Inflammatory macrophage (primary cell): ENCODE measurements at regions not wholly inside any gene's neighbourhood (a gene's known extent, or its start where the extent isn't known, plus 50 kb on each side); places are given as distances from the start of the nearest gene placed in this dataset.
"Not testable (repeated sequence)": the region's sequence is repeated elsewhere in the genome, so short reads cannot be mapped to it uniquely, and the experiment has no call there.

Experiments
- DNase-seq, 2 donors: peaks; one replicate each; pipeline ENCODE4 v3.0.0-alpha.2; 2020 to 2022

DNA sequence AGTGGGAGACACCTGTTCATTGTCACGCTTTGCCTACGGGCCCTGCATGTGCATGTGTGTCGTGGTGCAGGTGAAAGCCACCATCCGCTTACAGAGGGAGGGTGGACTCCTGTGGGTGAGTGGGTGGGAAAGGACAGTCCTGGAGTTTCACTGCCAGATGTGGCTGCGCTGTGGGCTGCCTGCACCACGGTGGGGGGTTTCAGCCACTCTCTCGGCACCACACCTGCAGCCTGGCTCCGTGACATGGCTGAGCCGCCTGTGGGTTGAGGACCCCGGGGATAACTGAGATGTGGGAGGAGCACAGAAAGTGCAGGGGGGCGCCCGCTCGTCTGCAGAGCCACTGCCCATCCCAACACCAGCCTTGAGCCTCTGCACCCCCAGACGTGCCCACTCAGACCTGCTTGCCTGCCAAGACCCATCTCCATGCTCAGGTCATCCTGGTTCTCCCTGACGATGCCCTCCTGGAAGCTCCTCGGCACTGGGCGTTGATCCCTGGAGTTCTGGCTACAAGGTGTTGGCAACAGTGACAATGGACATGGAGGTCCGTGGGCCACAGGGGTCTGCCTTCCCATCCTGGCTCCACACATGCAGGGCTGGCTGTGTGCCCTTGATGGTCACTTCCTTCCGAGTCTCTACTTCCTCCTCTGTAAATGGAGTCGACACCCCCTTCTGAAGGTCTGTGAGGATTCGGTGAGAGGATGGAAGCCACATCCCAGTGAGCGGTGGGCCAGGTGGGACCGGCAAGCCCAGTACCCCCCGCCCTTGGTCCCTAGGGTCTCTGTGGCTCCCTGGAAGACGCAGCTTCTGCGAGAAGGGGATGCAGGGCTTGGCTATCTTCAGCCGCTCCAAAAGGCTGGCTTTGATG, 1007.0 kb downstream of the BRD1 start:
- no peak for DNase-seq

DNA sequence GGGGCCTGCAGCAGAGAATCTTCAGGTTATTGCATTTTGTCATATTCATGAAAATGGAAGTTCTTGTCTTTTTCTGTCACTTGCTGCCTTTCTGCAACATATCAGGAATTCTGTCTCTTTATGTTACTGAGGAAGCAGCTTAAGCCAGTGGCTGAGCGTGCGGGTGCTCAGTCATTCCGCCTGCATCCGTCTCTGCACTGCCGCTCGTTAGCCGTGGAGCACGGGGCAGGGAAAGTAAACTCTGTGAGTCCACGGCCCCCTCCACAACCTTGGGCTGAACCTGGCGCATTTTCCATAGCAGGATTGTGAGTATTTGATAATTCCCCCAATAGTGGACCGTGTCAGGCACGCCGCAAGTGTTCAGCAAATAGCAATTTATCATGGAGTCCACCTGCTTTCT, 1007.7 kb downstream of the BRD1 start:
- no peak for DNase-seq

DNA sequence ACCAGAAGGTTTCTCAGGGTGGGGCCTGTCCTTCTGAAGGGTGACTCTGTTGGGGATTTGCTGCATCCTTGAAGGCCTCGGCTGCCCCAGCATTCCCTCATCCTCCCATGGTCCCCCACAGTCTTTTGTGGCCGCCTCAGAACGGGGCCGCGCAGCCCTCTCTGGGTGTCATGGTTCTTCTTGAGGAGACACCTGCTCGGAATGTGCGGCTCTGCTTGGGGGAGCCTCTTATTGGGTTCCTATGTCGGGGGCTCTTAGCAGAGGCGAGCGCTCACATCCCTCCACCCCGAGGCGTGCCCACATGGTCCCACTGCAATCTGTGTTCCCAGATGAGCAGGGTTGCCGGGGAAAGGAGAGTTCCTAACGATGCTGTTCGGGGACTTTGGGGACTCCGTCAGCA, 1008.4 kb downstream of the BRD1 start:
- no peak for DNase-seq

DNA sequence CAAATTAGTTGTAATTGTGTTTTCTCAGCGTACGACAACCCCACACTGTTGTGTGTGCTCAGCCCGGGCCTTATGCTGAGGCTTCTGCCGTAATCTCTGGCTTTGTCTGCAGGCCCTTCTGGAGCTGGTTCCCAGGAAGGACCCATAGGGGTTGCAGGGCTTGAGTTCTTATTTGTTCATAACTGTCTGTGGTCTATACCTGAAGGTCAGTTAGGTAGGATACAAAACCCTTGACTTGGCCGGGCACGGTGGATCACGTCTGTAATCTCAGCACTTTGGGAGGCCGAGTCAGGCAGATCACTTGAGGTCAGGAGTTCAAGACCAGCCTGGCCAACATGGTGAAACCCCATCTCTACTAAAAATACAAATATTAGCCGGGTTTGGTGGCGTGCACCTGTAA, 1010.2 kb downstream of the BRD1 start:
- not testable (repeated sequence) for DNase-seq

DNA sequence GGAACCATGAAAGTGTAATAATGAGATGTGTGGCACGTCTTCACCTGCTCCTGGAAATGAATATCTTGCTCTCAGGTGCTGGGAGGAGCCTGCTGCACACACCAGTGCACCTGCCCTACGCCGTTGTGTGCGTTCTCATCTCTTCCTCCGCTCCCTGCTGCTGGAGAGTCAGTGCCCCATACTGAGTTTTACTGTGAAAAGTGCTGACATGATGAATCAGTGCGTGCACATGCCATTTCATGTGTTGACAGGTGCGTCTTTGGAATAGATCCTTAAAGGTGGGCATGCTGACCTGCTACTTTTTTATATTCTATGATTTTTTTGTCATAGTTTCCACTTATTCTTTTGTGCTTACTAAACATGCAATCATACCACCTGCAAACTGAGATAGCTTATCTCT, 1015.8 kb downstream of the BRD1 start:
- DNase-seq: no peak

DNA sequence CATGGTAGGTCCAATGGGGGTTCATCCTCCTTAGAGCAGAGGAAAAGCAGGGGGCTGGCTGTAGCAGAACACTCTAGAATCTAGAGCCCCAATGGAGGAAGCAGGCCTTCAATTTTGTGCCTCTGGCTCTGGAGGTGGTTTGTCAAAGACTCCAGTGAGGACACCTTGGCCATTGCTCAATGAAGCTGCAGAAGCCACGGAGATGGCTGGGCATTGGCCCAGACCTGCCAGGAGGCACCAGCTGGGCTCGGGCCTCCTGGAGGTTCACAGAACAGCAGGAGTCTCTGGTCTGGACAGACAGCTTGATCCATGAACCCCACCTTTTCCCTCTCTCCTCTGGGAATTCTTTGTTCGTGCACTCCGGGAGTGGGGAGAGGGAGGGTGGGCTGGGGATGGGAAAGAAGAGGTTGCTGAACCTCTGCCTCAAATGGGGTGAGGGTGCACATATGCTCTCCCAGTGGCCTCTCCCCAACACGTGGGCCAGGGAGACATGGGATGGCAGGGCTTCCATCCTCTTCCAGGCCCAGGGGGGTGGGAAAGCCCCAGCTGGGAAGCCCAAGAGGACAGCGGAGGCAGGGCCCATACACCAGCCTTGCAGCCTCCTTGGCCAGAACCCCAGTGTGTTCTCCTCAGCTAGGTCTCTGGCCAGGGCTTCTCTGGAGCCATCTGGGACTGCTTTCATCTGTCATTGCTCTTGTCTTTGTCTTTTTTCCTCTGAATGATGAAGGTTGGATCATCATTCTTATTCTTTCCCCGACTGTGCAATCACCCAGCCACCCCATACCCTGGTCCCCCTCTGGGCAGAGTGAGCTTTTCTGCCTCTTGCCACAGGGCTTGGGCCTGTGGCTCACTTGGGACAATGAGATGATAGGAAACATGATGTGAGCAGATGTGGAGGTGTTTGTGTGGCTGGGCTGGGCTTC, 1019.4 kb downstream of the BRD1 start:
- no peak for DNase-seq

DNA sequence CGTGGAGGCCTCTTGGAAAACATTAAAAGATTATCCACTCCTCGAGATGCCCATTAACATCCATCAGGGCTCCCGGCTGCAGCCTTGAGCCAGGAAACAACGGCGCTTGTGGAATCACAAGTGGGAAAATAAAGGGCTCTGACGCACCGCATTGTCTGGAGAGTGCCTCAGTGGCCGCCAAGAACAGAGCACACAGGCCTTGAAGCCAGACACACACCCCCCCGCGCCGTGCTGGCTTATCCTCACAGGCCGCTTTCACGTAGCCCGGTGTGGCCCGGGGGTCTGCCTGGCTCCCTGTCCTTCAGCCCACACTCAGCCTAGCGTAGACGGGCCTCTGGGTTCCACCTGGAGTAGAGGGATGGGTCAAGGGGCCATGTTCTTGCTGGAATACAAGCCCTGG, 1020.5 kb downstream of the BRD1 start:
- DNase-seq: no peak

DNA sequence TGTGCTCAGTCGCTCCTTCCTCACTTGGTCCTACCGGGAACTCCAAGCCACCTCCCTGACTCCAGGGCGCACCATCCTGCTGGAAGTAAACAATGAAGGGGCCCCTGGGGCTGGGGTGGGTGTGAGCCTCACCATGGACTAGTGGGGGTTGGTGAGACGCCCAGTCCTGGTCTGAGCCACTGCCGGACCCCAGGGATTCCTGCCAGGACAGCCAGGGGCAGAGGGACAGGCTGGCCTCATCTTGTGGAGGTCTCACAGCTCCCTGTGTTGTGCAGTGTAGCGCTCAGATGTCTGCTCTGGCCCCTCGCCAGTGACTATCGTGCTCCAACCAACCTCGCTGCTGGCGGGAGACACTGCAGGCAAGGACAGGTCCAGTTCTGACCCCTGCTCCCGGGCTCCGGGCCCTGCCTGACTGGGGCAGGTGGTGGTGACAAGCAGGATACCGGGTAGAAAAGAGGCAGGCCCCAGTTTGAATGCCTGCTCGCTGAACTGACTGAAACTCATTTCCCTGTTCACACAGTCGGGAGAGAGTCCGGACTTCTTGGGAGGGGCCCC, 1021.4 kb downstream of the BRD1 start:
- no peak for DNase-seq

DNA sequence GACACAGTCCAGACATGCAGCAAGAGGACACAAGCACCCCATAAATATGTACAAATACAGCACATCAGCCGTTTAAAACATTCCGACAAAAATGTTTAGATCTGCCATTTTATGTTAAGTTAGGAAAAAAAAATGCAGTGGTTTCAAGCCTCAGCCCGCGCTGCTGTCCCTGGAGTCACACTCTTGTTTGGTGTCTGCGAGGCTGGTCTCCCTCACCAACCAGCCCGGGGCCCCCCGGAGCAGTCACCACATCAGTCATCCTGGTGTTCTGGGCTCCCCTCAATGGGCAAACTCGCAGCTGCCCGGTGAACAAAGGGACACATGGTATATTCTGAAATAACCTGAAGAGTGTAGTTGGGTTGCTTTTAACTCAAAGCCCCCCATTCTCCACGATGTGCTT, 1022.2 kb downstream of the BRD1 start:
- no peak for DNase-seq

DNA sequence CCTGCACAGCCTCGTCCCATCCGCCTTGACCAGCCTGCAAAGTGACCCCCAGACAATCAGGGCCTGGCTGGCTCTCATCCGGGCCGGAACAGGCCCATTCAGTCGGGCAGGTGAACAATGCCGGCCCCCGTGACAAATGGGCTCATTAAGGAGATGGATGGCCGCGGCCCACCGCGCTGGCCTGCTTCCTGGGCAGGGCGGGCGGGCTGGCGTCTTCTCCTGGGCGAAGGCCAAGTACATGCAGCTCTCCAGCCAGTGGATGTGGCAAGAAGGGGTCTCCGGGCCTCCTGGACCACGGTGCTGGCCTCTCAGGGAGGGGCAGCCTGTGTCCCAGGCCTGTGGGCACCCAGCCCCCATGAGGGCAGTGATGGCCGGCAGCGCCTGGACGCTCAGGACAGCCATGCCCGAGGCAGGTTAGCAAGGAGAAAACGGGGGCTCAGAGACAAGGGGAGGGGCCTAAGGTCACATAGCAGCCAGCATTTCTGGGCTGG, 1022.8 kb downstream of the BRD1 start:
- DNase-seq: no peak

DNA sequence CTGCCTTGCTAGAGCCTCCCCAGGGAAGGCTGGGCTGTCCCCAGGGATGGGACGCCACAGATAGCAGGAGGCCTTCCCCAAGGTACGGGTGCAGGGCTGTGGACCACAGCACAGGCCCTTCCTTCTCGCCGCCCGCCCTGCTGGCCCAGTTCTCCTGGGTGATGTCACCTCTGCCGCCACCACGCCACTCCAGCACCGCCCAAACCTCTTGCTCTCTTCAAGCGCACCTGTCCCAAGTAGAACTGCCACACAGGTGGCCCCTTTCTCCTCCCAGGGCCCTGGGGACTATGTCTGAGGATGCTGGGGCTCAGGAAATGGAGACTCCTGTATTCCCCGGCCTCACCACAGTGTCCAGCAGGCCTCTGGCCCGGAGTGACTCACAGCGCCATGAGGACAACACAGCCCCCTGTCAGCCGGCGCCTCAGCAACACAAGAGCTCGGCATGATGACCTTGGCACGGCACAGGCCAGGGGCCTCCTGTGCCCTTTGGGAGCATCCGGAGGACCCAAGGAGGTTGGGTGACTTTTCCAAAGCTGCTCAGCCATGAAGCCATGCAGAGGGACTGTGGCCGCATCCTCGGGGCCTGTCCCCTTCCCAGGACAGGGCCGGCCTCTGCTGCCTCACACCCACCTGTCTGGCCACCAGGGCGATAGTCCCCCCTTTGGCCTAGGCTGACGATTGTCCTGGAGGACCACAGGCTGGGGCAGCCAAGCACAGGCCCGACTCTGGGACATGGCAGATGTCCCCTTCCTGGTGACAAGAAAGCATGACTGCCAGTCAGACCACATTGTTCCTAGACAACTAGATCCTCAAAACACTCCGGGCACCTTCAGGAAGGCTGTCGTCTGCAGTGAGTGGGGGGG, 1023.5 kb downstream of the BRD1 start:
- no peak for DNase-seq

DNA sequence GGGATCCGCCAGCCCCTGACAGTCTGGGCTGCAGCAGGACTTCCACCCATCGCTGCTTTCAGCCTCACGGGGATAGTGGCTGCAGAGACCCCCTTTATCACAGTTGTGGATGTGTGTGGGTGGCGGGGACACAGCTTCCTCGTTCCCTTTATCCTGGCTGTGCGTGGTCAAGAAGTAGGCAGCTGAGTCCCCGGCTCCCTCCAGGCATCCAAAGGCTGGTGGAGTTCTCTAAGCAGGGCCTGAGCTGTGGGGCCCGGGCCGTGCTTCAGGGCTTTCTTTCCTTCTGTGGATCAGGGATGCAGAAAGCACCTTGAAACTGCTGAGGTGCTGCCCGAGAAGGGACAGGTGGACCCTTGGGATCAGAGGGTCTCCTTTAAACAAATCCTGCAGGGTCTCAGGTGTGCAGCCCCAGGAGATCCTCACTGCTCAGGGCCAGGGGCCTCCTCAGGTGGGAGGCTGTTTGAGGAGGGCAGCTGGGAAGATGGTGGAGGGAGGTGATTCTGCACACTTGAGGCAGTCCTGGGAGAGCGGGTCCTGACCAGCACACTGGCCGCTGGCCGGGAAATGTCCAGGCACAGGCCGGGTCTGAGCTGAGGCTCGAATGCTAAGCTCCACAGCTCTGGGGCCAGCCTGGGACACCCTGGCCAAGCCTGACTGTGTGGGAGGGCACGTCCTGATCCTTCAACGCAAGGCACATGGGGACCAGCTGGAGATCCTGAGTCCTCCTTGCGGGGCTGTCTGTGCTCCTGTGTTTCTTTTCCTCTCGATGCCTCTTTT, 1024.3 kb downstream of the BRD1 start:
- DNase-seq: no peak

DNA sequence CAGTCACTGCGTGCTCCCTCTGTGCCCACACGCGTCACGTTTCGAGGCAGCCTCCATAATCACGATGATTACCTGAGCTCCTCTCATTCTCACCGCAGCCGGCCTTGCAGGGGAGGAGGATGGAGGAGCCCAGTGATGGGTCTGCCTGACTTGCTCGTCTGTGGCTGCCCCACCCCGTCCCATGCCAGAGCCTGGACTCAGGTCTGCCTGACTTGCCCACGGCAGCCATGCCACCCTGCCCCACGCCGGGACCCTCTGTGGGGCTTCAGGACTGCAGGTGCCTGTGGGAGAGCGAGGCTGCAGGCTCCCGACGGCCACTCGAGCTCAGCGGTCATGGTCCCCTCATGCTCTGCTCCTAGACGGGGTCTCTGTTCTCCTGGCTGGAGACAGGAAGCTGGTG, 1025.1 kb downstream of the BRD1 start:
- no peak for DNase-seq

DNA sequence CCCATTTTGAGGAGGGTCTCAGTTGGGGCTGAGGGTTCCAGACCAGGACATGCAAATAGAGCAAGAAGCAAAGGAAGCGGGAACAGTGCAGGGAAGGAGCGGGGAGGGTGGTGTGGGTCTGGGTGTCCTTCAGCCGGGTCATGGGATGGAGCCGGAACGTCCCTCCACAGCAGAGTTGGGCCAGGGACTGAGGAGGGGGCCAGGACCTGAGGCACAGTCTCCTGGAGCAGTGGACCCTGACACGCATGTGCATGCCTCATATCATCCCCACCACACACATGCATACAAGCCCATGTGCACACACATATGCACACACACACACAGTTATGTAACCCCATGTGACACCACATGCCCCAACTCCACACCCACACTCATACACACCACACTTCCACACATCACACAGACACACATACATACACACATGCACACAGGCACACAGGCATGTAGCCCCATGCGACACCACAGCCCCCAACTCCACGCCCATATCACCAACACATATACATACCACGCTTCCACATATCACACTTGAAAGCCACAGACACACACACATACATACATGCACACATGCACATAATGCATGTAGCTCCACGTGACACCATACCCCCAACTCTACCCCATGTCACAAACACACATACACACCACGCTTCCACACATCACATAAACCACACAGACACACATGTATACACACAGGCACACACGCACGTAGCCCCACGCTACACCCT, 1026.6 kb downstream of the BRD1 start:
- DNase-seq: no peak

DNA sequence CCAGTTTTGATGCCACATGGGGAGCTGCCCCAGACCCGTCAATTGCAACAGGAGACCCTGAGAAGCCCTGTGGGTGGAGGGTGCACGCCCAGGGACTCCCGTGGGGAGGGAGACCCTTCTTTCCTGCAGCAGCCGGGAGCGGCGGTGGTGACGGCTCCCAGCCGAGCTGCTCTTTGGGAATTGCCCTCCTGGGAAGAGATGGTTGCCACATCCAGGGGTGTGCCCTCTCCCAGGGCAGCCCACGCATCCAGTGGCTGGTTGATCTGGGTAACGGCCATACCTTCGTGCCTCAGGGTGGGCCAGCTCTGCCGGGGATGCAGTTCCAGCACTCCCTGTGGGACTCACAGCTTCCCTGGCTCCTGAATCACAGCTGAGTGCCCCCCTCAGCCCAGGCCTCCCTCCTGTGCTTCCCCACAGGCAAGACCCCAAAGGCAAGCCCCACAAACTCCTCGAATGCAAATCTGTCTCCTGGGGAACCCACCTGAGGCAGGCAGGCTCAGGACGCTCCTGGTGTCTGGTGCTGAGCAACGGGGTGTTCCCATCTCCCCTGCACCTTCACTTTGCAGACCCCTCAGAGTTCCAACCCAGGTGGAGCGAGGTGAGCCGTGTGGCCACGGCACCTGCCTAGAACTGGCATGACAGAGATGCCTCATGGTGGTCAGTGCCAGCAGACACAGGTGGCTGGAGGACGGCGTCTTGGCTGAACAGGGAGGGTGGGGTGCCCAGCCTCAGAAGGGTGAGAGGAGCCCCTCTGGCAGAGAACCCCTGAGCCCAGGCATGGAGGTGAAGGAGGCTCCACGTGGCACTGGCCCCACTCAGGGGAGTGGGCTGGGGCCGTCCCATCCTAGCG, 1027.4 kb downstream of the BRD1 start:
- no peak for DNase-seq

DNA sequence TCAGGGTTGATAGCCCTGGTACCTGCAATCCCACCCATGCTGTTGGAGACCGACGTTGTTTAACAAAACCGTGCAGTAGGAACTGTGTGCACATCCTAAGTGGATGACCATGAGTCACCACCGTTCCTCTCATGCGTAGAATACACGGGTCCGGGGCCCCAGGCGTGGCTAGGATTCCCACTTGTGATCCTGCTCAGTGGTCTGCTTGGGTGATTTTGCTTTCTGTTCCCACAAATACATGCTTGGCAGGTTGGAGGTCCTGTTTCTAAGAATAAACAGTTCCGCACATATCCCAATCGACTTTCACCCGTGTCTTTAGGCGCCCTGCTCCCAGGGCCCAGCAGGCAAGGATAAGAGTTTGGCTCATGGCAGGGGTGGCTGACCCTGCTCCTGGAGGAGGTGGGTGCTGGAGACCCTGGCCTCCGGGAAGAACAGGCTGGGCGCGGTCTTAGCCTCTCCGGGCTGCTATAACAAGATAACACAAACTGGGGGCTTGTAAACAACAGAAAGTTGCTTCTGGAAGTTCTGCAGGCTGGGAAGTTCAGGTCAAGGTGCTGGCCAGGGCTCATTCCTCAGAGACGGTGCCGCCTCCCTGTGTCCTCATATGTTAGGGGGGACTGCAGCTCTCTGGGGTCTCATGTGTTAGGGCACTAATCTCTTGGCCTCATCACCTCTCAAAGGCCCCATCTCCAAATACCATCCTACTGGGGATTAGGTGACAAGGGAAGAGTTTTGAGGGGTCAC, 1028.3 kb downstream of the BRD1 start:
- no peak for DNase-seq

DNA sequence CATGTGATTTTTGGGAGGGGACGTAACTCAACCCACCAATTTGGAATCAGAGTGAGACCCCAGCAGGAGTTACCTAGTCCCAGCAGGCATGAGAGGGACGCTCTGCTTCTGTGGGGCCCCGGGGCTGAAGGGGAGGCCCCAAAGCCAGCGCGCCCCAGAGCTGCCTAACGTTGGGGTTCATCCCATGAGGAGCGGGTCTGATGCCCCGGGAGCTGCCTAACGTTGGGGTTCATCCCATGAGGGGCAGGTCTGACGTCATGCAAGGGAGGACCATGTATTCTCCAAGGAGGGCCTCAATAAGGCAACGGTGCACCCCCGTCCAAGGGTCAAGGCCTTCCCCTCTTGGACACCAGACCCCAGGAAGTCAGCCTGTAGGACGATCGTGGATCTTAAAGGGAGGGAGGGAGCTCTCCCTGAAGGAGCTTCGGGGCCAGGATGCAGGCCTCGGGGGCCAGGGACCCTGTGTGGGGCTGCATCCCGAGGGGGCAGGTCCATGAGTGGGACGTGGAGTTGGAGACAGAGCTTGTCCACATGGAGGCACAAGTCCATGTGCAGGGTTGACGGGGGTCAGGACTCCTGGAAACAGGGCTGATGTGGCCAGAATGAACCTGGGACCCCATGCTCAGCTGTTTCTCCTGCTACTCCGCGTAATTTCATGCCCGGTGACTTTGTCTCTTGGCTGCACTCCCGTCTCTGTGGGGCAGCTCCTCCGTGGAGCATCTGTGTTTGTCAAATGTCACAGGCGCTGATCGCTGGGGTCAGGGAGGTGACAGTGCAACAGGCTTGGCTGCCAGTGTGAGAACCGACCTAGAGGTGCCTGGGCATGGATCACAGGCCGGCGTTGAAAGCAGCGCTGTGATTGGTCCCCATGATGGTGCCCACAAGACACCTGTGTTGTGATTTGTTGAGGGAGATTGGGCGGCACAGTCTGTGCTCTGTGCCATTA, 1029.1 kb downstream of the BRD1 start:
- no peak for DNase-seq

DNA sequence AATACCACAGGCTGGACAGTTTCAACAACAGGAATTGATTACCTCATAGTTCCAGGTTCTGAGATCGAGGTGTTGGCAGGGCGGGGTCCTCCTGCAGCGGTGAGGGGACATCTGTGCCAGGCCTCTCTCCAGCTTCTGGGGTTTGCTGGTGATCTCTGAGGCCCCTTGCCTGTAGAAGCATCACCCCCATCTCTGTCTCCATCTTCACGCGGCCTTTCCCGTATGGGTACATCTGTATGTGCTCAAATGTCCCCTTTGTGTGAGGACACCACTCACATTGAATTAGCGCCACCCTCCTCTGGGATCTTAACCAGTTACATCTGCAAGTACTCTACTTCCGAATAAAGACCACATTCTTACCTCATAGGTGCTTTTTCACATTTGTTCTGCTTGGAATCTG, 1029.9 kb downstream of the BRD1 start:
- no peak for DNase-seq
